Mesendoderm (in vitro differentiated cells): ENCODE measurements at regions not wholly inside any gene's neighbourhood (a gene's known extent, or its start where the extent isn't known, plus 50 kb on each side); places are given as distances from the start of the nearest gene placed in this dataset.
A peak's percentile ranks its signal among the peaks of the same experiment; 100 is the strongest.

Experiments used
- DNase-seq: peaks from one replicate; pipeline ENCODE4 v3.0.0; 2013
- H2AK5ac ChIP-seq: 2 replicates; pipeline ENCODE4 v1.6.1; 2013; ENCODE audit warnings: low read length, inconsistent platforms
- H2BK120ac ChIP-seq: 2 replicates; pipeline ENCODE4 v1.6.1; 2013; ENCODE audit warnings: low read depth, mild to moderate bottlenecking, low read length, moderate library complexity, mixed read lengths
- H2BK15ac ChIP-seq: replicated peaks from 2 replicates; pipeline ENCODE4 v1.6.1; 2013; ENCODE audit warnings: low read depth, mild to moderate bottlenecking, moderate library complexity
- H2BK5ac ChIP-seq: 2 replicates; pipeline ENCODE4 v1.6.1; 2013; ENCODE audit warnings: low read length, inconsistent platforms
- H3K18ac ChIP-seq: 2 replicates; pipeline ENCODE4 v1.6.1; 2013; ENCODE audit warnings: mild to moderate bottlenecking, low read length, mixed read lengths
- H3K23ac ChIP-seq: one replicate; pipeline ENCODE4 v1.6.1; 2013; ENCODE audit warnings: low read length
- H3K27ac ChIP-seq: 2 replicates; pipeline ENCODE4 v1.5.1; 2013; ENCODE audit warnings: low read depth, mild to moderate bottlenecking, inconsistent platforms, low read length, moderate library complexity
- H3K27me3 ChIP-seq: 2 replicates; pipeline ENCODE4 v1.6.1; 2013; ENCODE audit warnings: low read length, control low read depth, mild to moderate bottlenecking, inconsistent platforms; ENCODE audit not compliant: insufficient read depth, poor library complexity
- H3K36me3 ChIP-seq: 2 replicates; pipeline ENCODE4 v1.6.1; 2013; ENCODE audit warnings: low read length, inconsistent platforms; ENCODE audit not compliant: control insufficient read depth, insufficient read depth
- H3K4ac ChIP-seq: one replicate; pipeline ENCODE4 v1.6.1; 2013; ENCODE audit warnings: low read depth, mild to moderate bottlenecking, low read length, moderate library complexity
- H3K4me1 ChIP-seq: 2 replicates; pipeline ENCODE4 v1.6.1; 2013; ENCODE audit warnings: low read depth, low read length, inconsistent platforms; ENCODE audit not compliant: control insufficient read depth
- H3K4me2 ChIP-seq: 2 replicates; pipeline ENCODE4 v1.6.1; 2013; ENCODE audit warnings: low read length
- H3K4me3 ChIP-seq: 2 replicates; pipeline ENCODE4 v1.5.1; 2013; ENCODE audit warnings: mild to moderate bottlenecking, low read length
- H3K56ac ChIP-seq: one replicate; pipeline ENCODE4 v1.6.1; 2013; ENCODE audit warnings: low read length
- H3K79me1 ChIP-seq: 2 replicates; pipeline ENCODE4 v1.6.1; 2013; ENCODE audit warnings: low read length, inconsistent platforms
- H3K79me2 ChIP-seq: 2 replicates; pipeline ENCODE4 v1.6.1; 2013; ENCODE audit warnings: mild to moderate bottlenecking, low read length; ENCODE audit not compliant: control insufficient read depth, insufficient read depth
- H3K9ac ChIP-seq: 2 replicates; pipeline ENCODE4 v1.6.1; 2013; ENCODE audit warnings: low read length, inconsistent platforms
- H4K5ac ChIP-seq: one replicate; pipeline ENCODE4 v1.6.1; 2013; ENCODE audit warnings: low read length
- H4K8ac ChIP-seq: one replicate; pipeline ENCODE4 v1.6.1; 2013; ENCODE audit warnings: low read depth, mild to moderate bottlenecking, control low read depth, low read length, moderate library complexity
- WGBS: extraction: QIAGEN DNeasy Blood & Tissue Kit; methylation state at CpG from one replicate; pipeline ENCODE4 v1.1.7; 2013; ENCODE audit warnings: low lambda C conversion rate, missing lambda C conversion rate; ENCODE audit not compliant: insufficient coverage; ENCODE audit errors: extremely low coverage; 5-methylcytosine and 5-hydroxymethylcytosine counted together

- no peak overlapping the region for H3K27ac ChIP-seq
- no peak overlapping the region for H4K8ac ChIP-seq
- no peaks in the 10 kb centered on the region for H3K4me1 ChIP-seq
- no peak overlapping the region for H3K56ac ChIP-seq
- H2BK15ac ChIP-seq, result no peak overlapping the region
- WGBS, result no CpG with 5 or more reads among the region's 2 CpGs
- H3K79me2 ChIP-seq, result no peaks in the 10 kb centered on the region
- no peak overlapping the region for H2BK5ac ChIP-seq
- H3K4me3 ChIP-seq, result no peak overlapping the region
- H3K4me2 ChIP-seq, result no peak overlapping the region
- no peak for DNase-seq
- no peak overlapping the region for H3K9ac ChIP-seq
- no peak overlapping the region for H3K23ac ChIP-seq
- H3K79me1 ChIP-seq, result no peaks in the 10 kb centered on the region
- H3K4ac ChIP-seq, result no peak overlapping the region
- H4K5ac ChIP-seq, result no peak overlapping the region
- H3K36me3 ChIP-seq, result no peaks in the 10 kb centered on the region
- no peak overlapping the region for H2AK5ac ChIP-seq
- H3K27me3 ChIP-seq, result no peaks in the 10 kb centered on the region
- H2BK120ac ChIP-seq, result no peak overlapping the region
- H3K18ac ChIP-seq, result no peak overlapping the region
Observed at GRCh38 chr9:108486831-108487230, 369.0 kb downstream of the ACTL7B start.

GRCh38 chr9:108484468-108484867, 371.3 kb downstream of the ACTL7B start:
- H4K5ac ChIP-seq, result no peak overlapping the region
- no peaks in the 10 kb centered on the region for H3K79me2 ChIP-seq
- no peak overlapping the region for H3K4ac ChIP-seq
- no peak overlapping the region for H3K9ac ChIP-seq
- H3K4me3 ChIP-seq, result no peak overlapping the region
- no peaks in the 10 kb centered on the region for H3K4me1 ChIP-seq
- no peak overlapping the region for H2BK15ac ChIP-seq
- H3K27ac ChIP-seq, result no peak overlapping the region
- no peak overlapping the region for H4K8ac ChIP-seq
- no peak overlapping the region for H3K18ac ChIP-seq
- no peak for DNase-seq
- no peak overlapping the region for H2BK5ac ChIP-seq
- H3K4me2 ChIP-seq, result no peak overlapping the region
- no peaks in the 10 kb centered on the region for H3K79me1 ChIP-seq
- H3K23ac ChIP-seq, result no peak overlapping the region
- H3K56ac ChIP-seq, result no peak overlapping the region
- H3K36me3 ChIP-seq, result no peaks in the 10 kb centered on the region
- WGBS, result no CpG with 5 or more reads among the region's 1 CpG
- H2BK120ac ChIP-seq, result no peak overlapping the region
- H3K27me3 ChIP-seq, result no peaks in the 10 kb centered on the region
- H2AK5ac ChIP-seq, result no peak overlapping the region

- Histone ChIP-seq H4K5ac (no peak overlapping the region), H2BK5ac (no peak overlapping the region), H3K27ac (no peak overlapping the region), H4K8ac (no peak overlapping the region), H3K79me2 (no peaks in the 10 kb centered on the region), H3K27me3 (no peaks in the 10 kb centered on the region), H3K36me3 (no peaks in the 10 kb centered on the region), H3K9ac (no peak overlapping the region), H3K4ac (no peak overlapping the region), H3K4me1 (no peaks in the 10 kb centered on the region), H2BK120ac (no peak overlapping the region), H3K56ac (no peak overlapping the region), H3K79me1 (no peaks in the 10 kb centered on the region), H3K4me3 (no peak overlapping the region), H3K23ac (no peak overlapping the region), H3K4me2 (no peak overlapping the region), H2BK15ac (no peak overlapping the region), H3K18ac (no peak overlapping the region), H2AK5ac (no peak overlapping the region)
- no CpG with 5 or more reads among the region's 2 CpGs for WGBS
- DNase-seq, result peak; percentile 27
Observed at GRCh38 chr9:108483676-108484075, 372.1 kb downstream of the ACTL7B start.

GRCh38 chr9:108479989-108480652, 375.7 kb downstream of the ACTL7B start:
- H3K18ac ChIP-seq, result no peak overlapping the region
- H3K4ac ChIP-seq, result no peak overlapping the region
- no peak overlapping the region for H2BK15ac ChIP-seq
- no peak overlapping the region for H3K27ac ChIP-seq
- H3K27me3 ChIP-seq, result no peaks in the 10 kb centered on the region
- no peak overlapping the region for H3K9ac ChIP-seq
- no peak overlapping the region for H3K56ac ChIP-seq
- no peaks in the 10 kb centered on the region for H3K4me1 ChIP-seq
- no peak overlapping the region for H4K8ac ChIP-seq
- no peak overlapping the region for H3K23ac ChIP-seq
- no peaks in the 10 kb centered on the region for H3K36me3 ChIP-seq
- WGBS, result no CpG with 5 or more reads among the region's 3 CpGs
- H3K79me2 ChIP-seq, result no peaks in the 10 kb centered on the region
- no peak overlapping the region for H2BK5ac ChIP-seq
- no peak overlapping the region for H3K4me2 ChIP-seq
- no peak overlapping the region for H3K4me3 ChIP-seq
- no peak for DNase-seq
- H2BK120ac ChIP-seq, result no peak overlapping the region
- H2AK5ac ChIP-seq, result no peak overlapping the region
- H3K79me1 ChIP-seq, result no peaks in the 10 kb centered on the region
- H4K5ac ChIP-seq, result no peak overlapping the region

- Histone ChIP-seq H3K4ac (no peak overlapping the region), H2BK120ac (no peak overlapping the region), H3K79me2 (no peaks in the 10 kb centered on the region), H2AK5ac (no peak overlapping the region), H3K27me3 (no peaks in the 10 kb centered on the region), H3K9ac (no peak overlapping the region), H3K56ac (no peak overlapping the region), H4K5ac (no peak overlapping the region), H3K36me3 (no peaks in the 10 kb centered on the region), H3K4me3 (no peak overlapping the region), H3K18ac (no peak overlapping the region), H3K23ac (no peak overlapping the region), H2BK15ac (no peak overlapping the region), H3K27ac (no peak overlapping the region), H2BK5ac (no peak overlapping the region), H3K4me1 (no peaks in the 10 kb centered on the region), H4K8ac (no peak overlapping the region), H3K79me1 (no peaks in the 10 kb centered on the region), H3K4me2 (no peak overlapping the region)
- no CpG with 5 or more reads among the region's 11 CpGs for WGBS
- DNase-seq, result no peak
Observed at GRCh38 chr9:108478431-108479332, 377.1 kb downstream of the ACTL7B start.
